GM21576 (cell line): ENCODE measurements at regions not wholly inside any gene's neighbourhood (a gene's known extent, or its start where the extent isn't known, plus 50 kb on each side); places are given as distances from the start of the nearest gene placed in this dataset.
"Not testable (repeated sequence)": the region's sequence is repeated elsewhere in the genome, so short reads cannot be mapped to it uniquely, and the experiment has no call there.

Experiments
- ATAC-seq: cut with Tn5 transposase; IDR thresholded peaks from one replicate; pipeline ENCODE4 v1.9.1; 2021; ENCODE audit warnings: mild to moderate bottlenecking, moderate library complexity; ENCODE audit not compliant: unreplicated experiment

GRCh38 chrX:124234348-124234747 lies 98.1 kb upstream of the TEX13D start:
- no peak for ATAC-seq

DNA sequence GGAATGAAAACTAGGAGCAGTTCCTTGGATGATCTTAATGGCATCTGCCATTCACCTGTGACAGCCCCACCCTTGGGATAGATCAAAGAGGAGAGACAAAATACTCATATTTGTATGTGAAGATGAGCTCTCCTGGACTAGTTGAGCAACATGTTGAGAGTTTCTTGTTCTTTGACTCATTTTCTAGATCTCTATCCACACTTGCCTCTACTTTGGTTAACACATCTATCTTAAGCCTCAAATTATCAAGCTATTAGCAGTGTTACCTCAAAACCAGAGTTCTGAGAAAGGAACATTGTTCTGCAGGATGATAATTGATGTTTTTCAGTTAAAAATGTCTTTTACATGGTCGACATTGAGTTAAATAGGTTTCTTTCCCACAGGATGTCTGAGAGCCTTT lies 94.2 kb upstream of the TEX13D start:
- no peak for ATAC-seq

GRCh38 chrX:124239324-124239723 lies 93.1 kb upstream of the TEX13D start:
- no peak for ATAC-seq

DNA sequence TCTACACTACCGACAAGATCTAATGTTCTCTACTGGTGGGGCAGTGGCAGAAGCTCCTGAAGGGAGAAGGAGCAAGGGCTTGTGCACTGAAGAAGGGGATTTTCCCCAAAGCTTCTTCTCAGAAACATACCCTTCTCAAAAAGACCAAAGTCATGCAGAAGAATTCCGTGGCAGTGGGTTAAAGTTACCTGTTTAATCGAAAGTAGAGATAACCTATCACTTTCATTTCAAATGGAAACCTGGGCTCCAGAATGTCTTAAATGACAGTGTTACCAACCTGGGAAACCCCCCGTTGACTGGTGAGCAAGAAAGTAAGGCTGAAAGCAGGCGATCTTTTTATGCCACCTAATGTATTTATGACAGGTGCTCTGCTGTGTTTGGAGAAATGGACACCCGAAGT lies 92.5 kb upstream of the TEX13D start:
- ATAC-seq: peak; percentile 88

- no peak for ATAC-seq
These were observed 92.0 kb upstream of the TEX13D start for GRCh38 chrX:124240422-124240821.

- no peak for ATAC-seq
These were observed 90.3 kb upstream of the TEX13D start for GRCh38 chrX:124242131-124242530.

DNA sequence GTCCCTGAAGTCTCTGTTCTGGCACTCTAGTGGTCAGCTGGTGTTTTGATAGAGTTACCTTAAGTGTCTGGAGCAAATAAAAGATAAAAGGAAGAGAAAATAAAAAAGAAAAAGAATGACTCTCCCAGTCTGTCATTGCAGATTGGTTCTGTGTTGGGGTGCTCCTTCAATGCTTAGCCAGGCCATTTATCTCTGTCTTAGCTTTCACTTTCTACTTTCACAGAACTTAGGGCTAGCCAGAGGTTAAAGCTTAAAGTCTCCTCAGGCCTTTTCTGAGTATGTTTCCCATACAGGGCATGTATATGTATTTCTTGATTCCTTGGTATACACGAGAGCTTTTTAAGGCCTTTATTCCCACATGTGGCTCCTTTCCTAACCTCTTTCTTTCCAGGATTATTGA lies 83.1 kb upstream of the TEX13D start:
- ATAC-seq: no peak

DNA sequence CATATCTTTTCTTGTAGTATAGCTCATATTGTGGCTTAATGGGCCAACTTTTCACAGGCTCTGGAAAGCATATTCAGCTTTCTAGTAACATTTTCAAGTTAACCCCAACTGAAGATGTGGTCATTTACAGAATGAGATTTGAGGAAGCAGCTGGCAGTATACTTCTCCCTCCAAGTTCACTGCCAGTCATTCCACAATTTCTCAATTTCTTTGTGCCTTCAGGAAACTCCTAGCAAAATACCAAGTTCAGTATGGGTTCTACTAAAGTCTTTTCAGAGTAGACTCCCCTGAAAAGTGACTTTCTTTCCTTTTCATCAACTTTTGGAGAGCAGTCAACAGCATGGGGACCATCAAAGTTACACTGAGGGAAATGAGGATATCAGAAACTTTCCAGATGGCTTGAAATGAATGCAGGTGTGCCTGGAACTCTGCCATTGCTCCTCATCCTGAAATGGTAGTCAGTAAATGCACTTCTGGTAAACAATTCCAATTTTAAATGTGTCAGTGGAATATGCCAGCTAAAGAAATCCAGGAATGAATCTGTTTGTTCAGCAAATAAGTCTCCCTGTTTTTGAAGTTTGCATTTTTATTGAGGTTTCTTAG lies 81.5 kb upstream of the TEX13D start:
- no peak for ATAC-seq

DNA sequence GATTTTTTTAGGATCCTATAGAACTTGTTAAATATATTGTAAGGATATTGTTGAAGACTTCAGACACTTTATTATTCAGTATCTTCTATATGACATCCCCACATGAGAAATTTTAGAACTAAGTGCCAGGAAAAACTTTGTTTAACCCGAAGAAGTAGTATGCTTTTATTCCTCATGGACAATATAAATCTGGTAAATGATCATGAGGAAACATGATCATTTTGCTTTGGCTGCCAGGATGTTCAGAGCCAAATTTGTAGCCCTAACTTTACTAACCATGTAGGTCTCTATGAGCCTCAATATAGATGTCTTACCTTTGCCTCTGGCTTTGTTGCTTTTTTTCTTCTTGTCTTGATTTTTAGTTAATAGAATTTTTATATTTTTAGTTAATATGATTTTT lies 77.8 kb upstream of the TEX13D start:
- no peak for ATAC-seq

DNA sequence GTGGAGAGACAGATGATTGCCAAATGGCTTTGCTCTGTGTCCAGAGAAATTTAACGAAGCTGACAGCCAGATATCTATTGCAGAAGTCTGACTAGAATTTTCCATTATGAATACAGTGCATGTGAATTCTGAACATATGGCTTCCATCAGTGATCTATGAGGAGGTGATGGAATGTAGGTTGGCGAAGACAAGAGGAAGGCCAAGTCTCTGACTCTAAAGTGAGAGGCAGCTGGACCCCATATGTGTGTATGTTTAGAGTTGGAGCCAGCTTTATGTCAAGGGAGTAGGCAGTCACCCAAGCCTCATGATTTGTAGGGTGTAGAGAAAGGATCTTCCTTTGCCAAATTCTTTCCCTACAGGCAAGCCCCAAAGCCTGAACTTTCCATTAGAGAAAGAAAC lies 76.2 kb upstream of the TEX13D start:
- no peak for ATAC-seq

DNA sequence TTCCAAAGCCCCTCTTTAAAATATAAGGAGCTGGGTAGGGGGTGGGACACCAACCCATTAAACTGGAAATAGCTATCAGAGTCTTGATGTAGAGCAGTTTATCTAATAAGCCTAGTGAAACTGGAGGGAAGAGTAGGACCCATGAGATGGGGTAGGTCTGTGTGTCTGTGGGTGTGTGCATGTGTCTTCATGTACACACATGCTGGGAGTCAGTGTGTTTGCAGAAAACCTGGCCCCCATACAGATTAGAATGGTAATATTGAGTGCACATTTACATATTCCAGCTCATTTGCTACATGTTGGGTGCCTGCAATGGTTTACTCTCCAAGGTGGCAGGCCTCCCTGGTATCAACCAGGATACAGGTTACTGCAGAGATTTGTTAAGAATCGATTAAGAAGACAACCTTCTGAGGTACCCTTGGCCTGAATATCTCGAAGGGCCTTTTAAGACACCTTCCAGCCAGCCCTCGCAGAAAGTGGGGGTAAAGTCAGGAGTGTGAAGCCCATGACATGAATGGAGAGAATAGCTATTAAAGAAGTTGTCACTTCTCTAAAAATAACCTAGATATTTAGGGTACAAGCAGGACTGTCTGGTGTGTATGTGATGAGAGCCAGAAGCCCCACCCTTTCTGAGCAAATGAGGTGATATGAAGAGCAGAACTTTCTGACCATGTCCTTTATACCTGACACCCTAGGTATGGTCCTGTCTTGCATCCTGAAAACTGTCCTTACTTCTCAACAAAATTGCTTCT lies 75.7 kb upstream of the TEX13D start:
- no peak for ATAC-seq

DNA sequence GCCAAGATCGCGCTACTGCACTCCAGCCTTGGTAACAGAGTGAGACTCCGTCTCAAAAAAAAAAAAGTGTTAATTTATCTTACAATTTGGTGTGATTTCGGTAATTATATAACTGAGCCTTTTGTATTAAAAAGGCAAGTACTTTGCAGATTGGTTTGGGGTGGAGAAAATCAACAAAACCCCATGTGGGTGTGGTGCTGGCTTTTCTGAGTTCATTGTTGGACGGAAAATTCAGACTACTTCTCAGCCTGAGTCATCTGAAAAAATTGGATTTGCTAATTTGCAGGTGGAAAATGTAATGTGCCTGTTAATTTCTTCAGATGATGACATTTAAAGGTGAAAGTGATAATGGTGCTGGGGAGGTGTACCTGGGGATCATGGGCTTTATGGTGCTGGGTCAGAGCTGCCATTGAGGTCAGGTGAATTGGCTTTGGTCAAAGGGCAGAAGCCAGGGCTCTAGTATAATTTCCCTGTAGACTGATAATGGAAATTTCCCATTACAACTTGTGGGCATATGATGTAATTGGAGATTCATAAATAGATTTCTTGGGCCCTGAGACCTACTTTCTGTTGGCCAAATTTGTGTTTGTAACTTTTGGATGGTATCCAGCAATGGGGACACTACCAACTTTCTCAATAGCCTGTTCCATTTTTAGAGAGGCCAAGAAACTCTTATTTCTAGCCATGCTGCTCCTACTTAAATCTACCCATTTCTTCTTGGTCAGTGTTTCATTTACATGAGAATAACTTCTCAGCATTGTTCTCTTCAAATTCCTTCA lies 74.3 kb upstream of the TEX13D start:
- no peak for ATAC-seq

GRCh38 chrX:124260845-124261244 lies 71.6 kb upstream of the TEX13D start:
- no peak for ATAC-seq

GRCh38 chrX:124263743-124264142 lies 68.7 kb upstream of the TEX13D start:
- ATAC-seq: no peak

- no peak for ATAC-seq
These were observed 64.4 kb upstream of the TEX13D start for GRCh38 chrX:124268099-124268498.

- no peak for ATAC-seq
These were observed 62.6 kb upstream of the TEX13D start for GRCh38 chrX:124269881-124270280.

DNA sequence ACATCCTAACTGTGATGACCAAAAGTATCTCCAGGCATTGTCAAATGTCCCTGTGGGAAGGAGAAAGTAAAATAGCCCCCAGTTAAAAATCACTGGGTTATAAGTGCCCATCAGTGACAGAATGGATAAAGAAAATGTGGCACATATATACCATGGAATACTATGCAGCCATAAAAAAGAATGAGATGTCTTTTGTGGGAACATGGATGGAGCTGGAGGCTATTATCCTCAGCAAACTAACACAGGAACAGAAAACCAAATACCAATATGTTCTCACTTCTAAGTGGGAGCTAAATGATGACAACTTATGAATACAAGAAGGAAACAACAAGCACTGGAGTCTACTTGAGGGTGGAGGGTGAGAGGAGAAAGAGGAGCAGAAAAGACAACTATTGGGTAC lies 60.9 kb upstream of the TEX13D start:
- not testable (repeated sequence) for ATAC-seq

DNA sequence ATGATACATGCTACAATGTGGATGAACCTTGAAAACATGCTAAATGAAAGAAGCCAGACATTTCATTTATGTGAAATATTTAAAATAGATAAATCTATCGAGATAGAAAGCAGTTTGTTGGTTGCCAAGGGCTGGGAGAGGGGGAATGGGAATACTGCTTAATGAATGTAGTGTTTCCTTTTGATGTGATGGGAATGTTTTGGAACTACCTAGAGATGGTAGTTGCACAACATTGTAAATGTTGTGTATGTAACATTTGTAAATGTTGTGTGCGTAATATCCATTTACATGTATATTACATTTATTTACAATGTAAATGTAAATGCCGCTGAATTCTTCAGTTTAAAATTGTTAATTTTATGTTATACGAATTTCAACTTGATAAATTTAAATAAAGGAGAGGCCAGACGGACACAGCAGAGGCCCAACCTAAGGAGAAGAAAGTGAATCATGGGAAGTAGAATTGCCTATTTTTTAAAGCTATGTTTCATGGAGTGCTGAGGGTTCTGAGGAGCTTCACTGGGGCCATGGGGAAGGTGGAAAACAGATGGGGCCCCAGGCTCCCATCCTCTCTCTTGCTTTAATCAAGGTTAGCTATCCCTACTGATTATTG lies 60.0 kb upstream of the TEX13D start:
- no peak for ATAC-seq

DNA sequence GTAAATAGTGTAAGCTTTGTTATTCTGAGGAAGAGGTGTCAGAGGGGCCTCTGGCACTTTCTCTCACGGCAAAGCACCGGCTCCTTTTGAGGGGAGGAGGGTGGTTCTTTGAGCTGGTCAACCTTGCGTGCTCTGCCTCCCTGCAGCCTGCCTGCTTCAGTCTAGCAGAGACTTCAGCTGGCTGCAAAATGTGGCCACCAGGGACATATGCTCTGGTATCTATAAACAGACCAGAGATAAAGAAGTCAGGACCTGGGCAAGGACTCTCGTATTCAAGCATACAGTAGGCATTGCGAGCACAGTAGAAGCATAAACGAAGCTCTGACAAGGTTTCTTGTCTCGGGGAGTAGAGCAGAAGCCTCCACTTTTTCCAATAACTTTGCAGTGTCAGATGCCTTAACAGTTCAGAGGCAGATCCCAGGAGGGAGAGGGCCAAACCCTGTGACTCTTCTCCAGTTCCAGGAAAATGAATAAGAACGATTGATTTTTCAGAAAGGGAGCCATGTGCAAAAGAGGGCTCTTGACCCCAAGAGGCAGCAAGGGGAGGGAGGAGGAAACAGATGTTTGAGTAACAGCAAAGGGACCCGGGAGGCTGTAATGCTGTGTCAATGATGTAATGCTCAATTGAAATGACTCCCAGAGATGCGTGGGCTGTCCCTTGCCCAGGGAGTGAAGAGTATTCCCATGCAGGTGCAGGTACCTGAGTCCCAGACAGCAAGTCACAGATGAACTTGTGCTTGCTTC lies 57.9 kb upstream of the TEX13D start:
- no peak for ATAC-seq

- ATAC-seq: no peak
These were observed 57.1 kb upstream of the TEX13D start for GRCh38 chrX:124275182-124275894.
